PFSK-1 (cell line): ENCODE measurements at regions not wholly inside any gene's neighbourhood (a gene's known extent, or its start where the extent isn't known, plus 50 kb on each side); places are given as distances from the start of the nearest gene placed in this dataset.

ENCODE experiments used
- POLR2AphosphoS5 ChIP-seq: IDR thresholded peaks from 2 replicates; pipeline ENCODE4 v1.6.1; 2012; ENCODE audit warnings: low read depth, mild to moderate bottlenecking, control low read depth, low read length, moderate library complexity
- TAF1 ChIP-seq: IDR thresholded peaks from 2 replicates; pipeline ENCODE4 v1.6.1; 2012; ENCODE audit warnings: low read length, control low read depth, borderline replicate concordance; ENCODE audit not compliant: insufficient read depth
- TF ChIP-seq, protein P1 (sequence below), 2 experiments: IDR thresholded peaks; 2 replicates each; pipeline versions ENCODE4 v1.6.1 to v1.8.0; 2011 to 2012; ENCODE audit warnings: low read depth in 2 of 2, low read length in 2 of 2, control low read depth in 1 of 2, inconsistent platforms in 1 of 2, mild to moderate bottlenecking in 1 of 2, moderate library complexity in 1 of 2; ENCODE audit not compliant: insufficient read depth in 1 of 2

DNA sequence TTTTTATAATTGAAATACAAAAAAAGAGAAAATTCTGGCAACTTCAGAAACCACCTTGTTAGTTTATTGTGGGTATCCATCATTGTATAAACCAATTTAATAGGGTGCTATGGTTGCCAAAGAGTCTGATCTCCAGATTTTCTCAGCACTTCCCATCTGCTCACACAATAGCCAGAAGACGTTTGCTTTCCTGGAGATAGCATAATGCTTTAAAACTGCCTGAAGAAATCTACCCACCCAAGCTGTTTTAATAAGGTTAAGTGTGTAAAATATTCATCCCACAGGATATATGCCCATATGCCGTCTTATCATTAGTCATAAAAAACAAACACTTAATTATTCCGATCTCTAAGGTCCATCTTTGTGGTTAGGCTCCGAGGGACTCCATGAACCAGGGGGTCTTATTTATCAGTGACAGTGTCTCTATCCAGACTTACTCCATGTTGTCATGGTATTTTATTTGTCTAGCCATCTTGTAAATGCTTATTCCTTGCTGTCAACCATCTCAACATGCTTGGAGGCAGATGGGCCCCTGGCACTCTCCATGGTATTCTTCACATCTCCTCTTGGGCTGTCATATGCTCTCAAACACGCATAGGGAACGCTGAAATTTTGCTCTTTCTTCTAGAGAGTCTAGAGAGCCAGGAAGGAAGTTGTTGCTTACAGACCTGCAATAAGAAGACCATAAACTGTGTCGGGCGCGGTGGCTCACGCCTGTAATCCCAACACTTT is 58.5 kb downstream of the MAP10 start:
- no peak for TF ChIP-seq TAF1
- TF ChIP-seq, protein P1, sequence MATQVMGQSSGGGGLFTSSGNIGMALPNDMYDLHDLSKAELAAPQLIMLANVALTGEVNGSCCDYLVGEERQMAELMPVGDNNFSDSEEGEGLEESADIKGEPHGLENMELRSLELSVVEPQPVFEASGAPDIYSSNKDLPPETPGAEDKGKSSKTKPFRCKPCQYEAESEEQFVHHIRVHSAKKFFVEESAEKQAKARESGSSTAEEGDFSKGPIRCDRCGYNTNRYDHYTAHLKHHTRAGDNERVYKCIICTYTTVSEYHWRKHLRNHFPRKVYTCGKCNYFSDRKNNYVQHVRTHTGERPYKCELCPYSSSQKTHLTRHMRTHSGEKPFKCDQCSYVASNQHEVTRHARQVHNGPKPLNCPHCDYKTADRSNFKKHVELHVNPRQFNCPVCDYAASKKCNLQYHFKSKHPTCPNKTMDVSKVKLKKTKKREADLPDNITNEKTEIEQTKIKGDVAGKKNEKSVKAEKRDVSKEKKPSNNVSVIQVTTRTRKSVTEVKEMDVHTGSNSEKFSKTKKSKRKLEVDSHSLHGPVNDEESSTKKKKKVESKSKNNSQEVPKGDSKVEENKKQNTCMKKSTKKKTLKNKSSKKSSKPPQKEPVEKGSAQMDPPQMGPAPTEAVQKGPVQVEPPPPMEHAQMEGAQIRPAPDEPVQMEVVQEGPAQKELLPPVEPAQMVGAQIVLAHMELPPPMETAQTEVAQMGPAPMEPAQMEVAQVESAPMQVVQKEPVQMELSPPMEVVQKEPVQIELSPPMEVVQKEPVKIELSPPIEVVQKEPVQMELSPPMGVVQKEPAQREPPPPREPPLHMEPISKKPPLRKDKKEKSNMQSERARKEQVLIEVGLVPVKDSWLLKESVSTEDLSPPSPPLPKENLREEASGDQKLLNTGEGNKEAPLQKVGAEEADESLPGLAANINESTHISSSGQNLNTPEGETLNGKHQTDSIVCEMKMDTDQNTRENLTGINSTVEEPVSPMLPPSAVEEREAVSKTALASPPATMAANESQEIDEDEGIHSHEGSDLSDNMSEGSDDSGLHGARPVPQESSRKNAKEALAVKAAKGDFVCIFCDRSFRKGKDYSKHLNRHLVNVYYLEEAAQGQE (IDR thresholded peaks at IDR 0.05; ENCODE audit: insufficient read depth in 1 of 2, low read depth in 2 of 2, low read length in 2 of 2), result peak in 1 of 2 experiments; percentile 77; a peak in 2 of 4 replicates
- no peak for TF ChIP-seq POLR2AphosphoS5
